SH-SY5Y (cell line): ENCODE measurements at regions not wholly inside any gene's neighbourhood (a gene's known extent, or its start where the extent isn't known, plus 50 kb on each side); places are given as distances from the start of the nearest gene placed in this dataset.

Source experiments
- GATA2 ChIP-seq: IDR thresholded peaks from 2 replicates; pipeline ENCODE4 v1.6.1; 2011; ENCODE audit warnings: mild to moderate bottlenecking, low read depth, low read length
- GATA3 ChIP-seq: IDR thresholded peaks from 2 replicates; pipeline ENCODE4 v1.6.1; 2011; ENCODE audit warnings: low read depth, mild to moderate bottlenecking, low read length, moderate library complexity

- TF ChIP-seq GATA3 (no peak), GATA2 (no peak)
Measured at GRCh38 chr2:506866-507265, 170.3 kb downstream of the TMEM18 start.

GRCh38 chr2:506451-506850 is 170.8 kb downstream of the TMEM18 start:
- TF ChIP-seq GATA3 (no peak), GATA2 (no peak)

GRCh38 chr2:505941-506340 is 171.3 kb downstream of the TMEM18 start:
- TF ChIP-seq GATA2 (no peak), GATA3 (no peak)

GRCh38 chr2:503288-503999 is 173.8 kb downstream of the TMEM18 start:
- TF ChIP-seq GATA2 (no peak), GATA3 (no peak)

GRCh38 chr2:502831-503230 is 174.4 kb downstream of the TMEM18 start:
- TF ChIP-seq GATA3, result no peak
- TF ChIP-seq GATA2, result no peak

- TF ChIP-seq GATA2 (no peak), GATA3 (no peak)
Measured at GRCh38 chr2:501667-502066, 175.5 kb downstream of the TMEM18 start.

- TF ChIP-seq GATA2 (no peak), GATA3 (no peak)
Measured at GRCh38 chr2:501130-501529, 176.1 kb downstream of the TMEM18 start.

GRCh38 chr2:499726-500125 is 177.5 kb downstream of the TMEM18 start:
- TF ChIP-seq GATA2 (no peak), GATA3 (no peak)

- TF ChIP-seq GATA3 (no peak), GATA2 (no peak)
Measured at GRCh38 chr2:498493-499178, 178.6 kb downstream of the TMEM18 start.

- TF ChIP-seq GATA3 (peak; percentile 72; the same call in 1 of the 2 replicates), GATA2 (peak; percentile 84)
Measured at GRCh38 chr2:497770-498492, 179.3 kb downstream of the TMEM18 start.

GRCh38 chr2:496729-497128 is 180.5 kb downstream of the TMEM18 start:
- TF ChIP-seq GATA3 (no peak), GATA2 (no peak)

GRCh38 chr2:495745-496275 is 181.4 kb downstream of the TMEM18 start:
- TF ChIP-seq GATA3, result no peak

GRCh38 chr2:494853-495252 is 182.4 kb downstream of the TMEM18 start:
- no peak for TF ChIP-seq GATA2
- no peak for TF ChIP-seq GATA3

GRCh38 chr2:493228-493627 is 184.0 kb downstream of the TMEM18 start:
- no peak for TF ChIP-seq GATA3
- TF ChIP-seq GATA2, result no peak

- TF ChIP-seq GATA3 (no peak), GATA2 (peak; percentile 44; the same call in 1 of the 2 replicates)
Measured at GRCh38 chr2:492178-492577, 185.0 kb downstream of the TMEM18 start.
